ENCODE measurements at regions not wholly inside any gene's neighbourhood (a gene's known extent, or its start where the extent isn't known, plus 50 kb on each side); places are given as distances from the start of the nearest gene placed in this dataset.

- 57% methylated on average over 6 of the region's 6 CpGs for WGBS
- H3K27me3 ChIP-seq (replicated peaks; ENCODE audit: insufficient read depth): no peaks in the 10 kb centered on the region
- DNase-seq (ENCODE audit: low spot score): no peak
- no peaks in the 10 kb centered on the region for H3K9me3 ChIP-seq
- no peaks in the 10 kb centered on the region for H3K4me1 ChIP-seq (replicated peaks)
- TF ChIP-seq POLR2AphosphoS5 (IDR thresholded peaks at IDR 0.05) (no peak), CTCF (IDR thresholded peaks at IDR 0.05) (no peak), POLR2A (IDR thresholded peaks at IDR 0.05) (no peak)
- no peaks in the 10 kb centered on the region for H3K36me3 ChIP-seq
- intact Hi-C loops (cut with DNase I): no loop called here
- H3K4me3 ChIP-seq: no peak overlapping the region
- H3K27ac ChIP-seq: no peak overlapping the region
Observed at GRCh38 chr5:17070647-17071046, 134.6 kb upstream of the MYO10 start.

- intact Hi-C loops (cut with DNase I): no loop called here
- Histone ChIP-seq H3K27ac (no peak overlapping the region), H3K4me1 (replicated peaks) (no peaks in the 10 kb centered on the region), H3K27me3 (replicated peaks; ENCODE audit: insufficient read depth) (no peaks in the 10 kb centered on the region), H3K4me3 (no peak overlapping the region), H3K9me3 (no peaks in the 10 kb centered on the region), H3K36me3 (no peaks in the 10 kb centered on the region)
- DNase-seq (ENCODE audit: low spot score): no peak
- TF ChIP-seq POLR2A (IDR thresholded peaks at IDR 0.05) (no peak), CTCF (IDR thresholded peaks at IDR 0.05) (no peak), POLR2AphosphoS5 (IDR thresholded peaks at IDR 0.05) (no peak)
- WGBS: 56% methylated on average over 4 of the region's 4 CpGs
Observed at GRCh38 chr5:17075236-17075635, 139.1 kb upstream of the MYO10 start.

- 91% methylated on average over 2 of the region's 2 CpGs for WGBS
- Histone ChIP-seq H3K27me3 (replicated peaks; ENCODE audit: insufficient read depth) (no peaks in the 10 kb centered on the region), H3K27ac (no peak overlapping the region), H3K4me1 (replicated peaks) (no peaks in the 10 kb centered on the region), H3K36me3 (no peaks in the 10 kb centered on the region), H3K9me3 (no peaks in the 10 kb centered on the region), H3K4me3 (no peak overlapping the region)
- intact Hi-C loops (cut with DNase I): no loop called here
- no peak for TF ChIP-seq POLR2A (IDR thresholded peaks at IDR 0.05)
- TF ChIP-seq POLR2AphosphoS5 (IDR thresholded peaks at IDR 0.05): no peak
- TF ChIP-seq CTCF (IDR thresholded peaks at IDR 0.05): no peak
- no peak for DNase-seq (ENCODE audit: low spot score)
Observed at GRCh38 chr5:17076272-17076671, 140.2 kb upstream of the MYO10 start.

- Histone ChIP-seq H3K4me1 (replicated peaks) (no peaks in the 10 kb centered on the region), H3K36me3 (no peaks in the 10 kb centered on the region), H3K27ac (peak overlapping the region; percentile 2 to 59), H3K27me3 (replicated peaks; ENCODE audit: insufficient read depth) (no peaks in the 10 kb centered on the region), H3K9me3 (no peaks in the 10 kb centered on the region), H3K4me3 (no peak overlapping the region)
- TF ChIP-seq POLR2A (IDR thresholded peaks at IDR 0.05) (no peak), POLR2AphosphoS5 (IDR thresholded peaks at IDR 0.05) (peak; percentile 82), CTCF (IDR thresholded peaks at IDR 0.05) (no peak)
- DNase-seq (ENCODE audit: low spot score): peak; percentile 23
- WGBS: 44% methylated on average over 11 of the region's 11 CpGs
- intact Hi-C loops (cut with DNase I): no loop called here
Observed at GRCh38 chr5:17077440-17078233, 139.8 kb upstream of the BASP1 start.

GRCh38 chr5:17079562-17079961 is 137.9 kb upstream of the BASP1 start:
- Histone ChIP-seq H3K27ac (no peak overlapping the region), H3K27me3 (replicated peaks; ENCODE audit: insufficient read depth) (no peaks in the 10 kb centered on the region), H3K9me3 (no peaks in the 10 kb centered on the region), H3K36me3 (no peaks in the 10 kb centered on the region), H3K4me3 (no peak overlapping the region), H3K4me1 (replicated peaks) (no peaks in the 10 kb centered on the region)
- intact Hi-C loops (cut with DNase I): no loop called here
- no peak for TF ChIP-seq CTCF (IDR thresholded peaks at IDR 0.05)
- peak; percentile 46 for TF ChIP-seq POLR2AphosphoS5 (IDR thresholded peaks at IDR 0.05)
- DNase-seq (ENCODE audit: low spot score): no peak
- 16% methylated on average over 7 of the region's 7 CpGs for WGBS

Measured in prostate gland (tissue), 2 donors.